ENCODE measurements at regions not wholly inside any gene's neighbourhood (a gene's known extent, or its start where the extent isn't known, plus 50 kb on each side); places are given as distances from the start of the nearest gene placed in this dataset.

DNA sequence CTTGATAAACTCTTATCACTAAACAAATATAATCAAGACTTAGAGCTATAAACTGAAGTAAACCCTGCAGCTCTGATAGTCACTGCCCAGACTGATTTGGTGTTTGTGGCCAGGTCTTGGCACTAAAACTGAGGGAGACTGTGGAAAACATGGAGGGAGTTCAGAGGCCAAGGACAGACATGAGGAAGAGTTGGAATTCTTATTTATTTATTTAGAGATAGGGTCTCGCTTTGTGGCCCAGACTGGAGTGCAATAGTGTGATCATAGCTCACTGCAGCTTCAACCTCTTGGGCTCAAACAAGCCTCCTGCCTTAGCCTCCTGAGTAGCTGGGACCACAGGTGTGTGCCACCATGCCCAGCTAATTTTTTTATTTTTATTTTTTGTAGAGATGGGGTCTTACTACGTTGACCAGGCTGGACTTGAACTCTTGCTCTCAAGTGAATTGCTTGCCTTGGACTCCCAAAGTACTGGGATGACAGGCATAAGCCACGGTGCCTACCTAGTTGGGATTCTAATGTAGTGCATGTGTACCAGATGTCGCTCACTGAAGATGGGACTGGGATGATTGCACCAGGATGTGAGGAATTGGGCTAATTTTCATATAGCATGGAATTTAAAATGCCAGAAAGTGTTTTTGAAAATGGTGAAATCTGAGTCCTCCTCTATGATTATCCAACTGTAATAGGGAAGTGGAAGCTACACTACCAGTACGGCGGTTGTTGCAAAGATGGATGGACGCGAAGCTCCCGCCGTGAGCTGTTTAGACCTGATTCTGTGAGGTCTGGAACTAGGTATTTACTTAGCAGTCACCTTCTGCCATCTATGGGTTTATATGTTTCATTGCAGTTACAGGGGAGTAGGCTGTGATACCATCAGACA lies 52.7 kb upstream of the CTLA4 start:
- H3K9ac ChIP-seq: peak overlapping the region; percentile 21; the same call in 1 of the 2 replicates
- H3K4me3 ChIP-seq: peak overlapping the region; percentile 22; the same call in 1 of the 2 replicates
- H3K9me3 ChIP-seq (ENCODE audit: low read depth): no peaks in the 10 kb centered on the region
- TF ChIP-seq EZH2phosphoT487 (IDR thresholded peaks at IDR 0.05; ENCODE audit: insufficient read depth, low read depth) (no peak), EZH2 (IDR thresholded peaks at IDR 0.05; ENCODE audit: insufficient read depth, poor library complexity, severe bottlenecking) (no peak)
- no peaks in the 10 kb centered on the region for H4K20me1 ChIP-seq (ENCODE audit: insufficient read depth)
- H3K4me1 ChIP-seq (ENCODE audit: insufficient read depth): peaks cover 49% of the 10 kb centered on the region
- in situ Hi-C loops (cut with MboI): loop anchor here (25.0 kb wide), 1 partner anchor 328 kb away; no protein-coding TSS in a partner anchor
- peak overlapping the region; percentile 73 for H2AFZ ChIP-seq
- no peak overlapping the region for H3K27ac ChIP-seq
- H3K36me3 ChIP-seq (ENCODE audit: low read depth): no peaks in the 10 kb centered on the region
- 29% methylated on average over 10 of the region's 10 CpGs for WGBS, 2 experiments (ENCODE audit: low coverage in 1 of 2, low lambda C conversion rate in 2 of 2, missing lambda C conversion rate in 2 of 2)
- H3K9me2 ChIP-seq (ENCODE audit: insufficient read depth): no peaks in the 10 kb centered on the region
- H3F3A ChIP-seq (ENCODE audit: insufficient read depth): peaks cover 32% of the 10 kb centered on the region
- H3K4me2 ChIP-seq (ENCODE audit: unreplicated experiment): peak overlapping the region; percentile 63
- 0 out of 2 replicates have a peak, but pooled peaks cover 9% of the 10 kb centered on the region for H3K79me2 ChIP-seq (ENCODE audit: insufficient read depth)
- H3K27me3 ChIP-seq (replicated peaks; ENCODE audit: insufficient read depth): no peaks in the 10 kb centered on the region
- peak; percentile 92 for DNase-seq

- H3K27me3 ChIP-seq (replicated peaks; ENCODE audit: insufficient read depth): no peaks in the 10 kb centered on the region
- H3K9ac ChIP-seq: peak overlapping the region; percentile 34; the same call in 1 of the 2 replicates
- H3K4me2 ChIP-seq (ENCODE audit: unreplicated experiment): peak overlapping the region; percentile 50
- H3K4me3 ChIP-seq: no peak overlapping the region
- peaks cover 25% of the 10 kb centered on the region for H3F3A ChIP-seq (ENCODE audit: insufficient read depth)
- no peaks in the 10 kb centered on the region for H3K36me3 ChIP-seq (ENCODE audit: low read depth)
- no peak overlapping the region for H3K27ac ChIP-seq
- no peaks in the 10 kb centered on the region for H3K9me3 ChIP-seq (ENCODE audit: low read depth)
- H4K20me1 ChIP-seq (ENCODE audit: insufficient read depth): no peaks in the 10 kb centered on the region
- 2 to 3% methylated on average over 2 of the region's 2 CpGs for WGBS, 2 experiments (ENCODE audit: low coverage in 1 of 2, low lambda C conversion rate in 2 of 2, missing lambda C conversion rate in 2 of 2)
- H2AFZ ChIP-seq: peak overlapping the region; percentile 73
- H3K79me2 ChIP-seq (ENCODE audit: insufficient read depth): 0 out of 2 replicates have a peak, but pooled peaks cover 9% of the 10 kb centered on the region
- in situ Hi-C loops (cut with MboI): loop anchor here (25.0 kb wide), 1 partner anchor 328 kb away; no protein-coding TSS in a partner anchor
- peaks cover 43% of the 10 kb centered on the region for H3K4me1 ChIP-seq (ENCODE audit: insufficient read depth)
- TF ChIP-seq EZH2 (IDR thresholded peaks at IDR 0.05; ENCODE audit: insufficient read depth, poor library complexity, severe bottlenecking) (no peak), EZH2phosphoT487 (IDR thresholded peaks at IDR 0.05; ENCODE audit: insufficient read depth, low read depth) (no peak)
- H3K9me2 ChIP-seq (ENCODE audit: insufficient read depth): no peaks in the 10 kb centered on the region
- no peak for DNase-seq
Observed at GRCh38 chr2:203815541-203815898, 52.1 kb upstream of the CTLA4 start.

- no peaks in the 10 kb centered on the region for H3K36me3 ChIP-seq (ENCODE audit: low read depth)
- no peaks in the 10 kb centered on the region for H3K9me2 ChIP-seq (ENCODE audit: insufficient read depth)
- H3K79me2 ChIP-seq (ENCODE audit: insufficient read depth): 0 out of 2 replicates have a peak, but pooled peaks cover 9% of the 10 kb centered on the region
- no peaks in the 10 kb centered on the region for H4K20me1 ChIP-seq (ENCODE audit: insufficient read depth)
- WGBS, 2 experiments (ENCODE audit: low coverage in 1 of 2, low lambda C conversion rate in 2 of 2, missing lambda C conversion rate in 2 of 2): 82 to 91% methylated on average over 5 of the region's 5 CpGs
- no peaks in the 10 kb centered on the region for H3K27me3 ChIP-seq (replicated peaks; ENCODE audit: insufficient read depth)
- H3K27ac ChIP-seq: no peak overlapping the region
- TF ChIP-seq EZH2phosphoT487 (IDR thresholded peaks at IDR 0.05; ENCODE audit: insufficient read depth, low read depth) (no peak), EZH2 (IDR thresholded peaks at IDR 0.05; ENCODE audit: insufficient read depth, poor library complexity, severe bottlenecking) (no peak)
- H3F3A ChIP-seq (ENCODE audit: insufficient read depth): peaks cover 13% of the 10 kb centered on the region
- H3K9me3 ChIP-seq (ENCODE audit: low read depth): no peaks in the 10 kb centered on the region
- peaks cover 28% of the 10 kb centered on the region for H3K4me1 ChIP-seq (ENCODE audit: insufficient read depth)
- H3K4me3 ChIP-seq: no peak overlapping the region
- in situ Hi-C loops (cut with MboI): loop anchor here (25.0 kb wide), 1 partner anchor 330 kb away; no protein-coding TSS in a partner anchor
- no peak overlapping the region for H3K4me2 ChIP-seq (ENCODE audit: unreplicated experiment)
- no peak overlapping the region for H3K9ac ChIP-seq
- no peak for DNase-seq
- H2AFZ ChIP-seq: no peak overlapping the region
Observed at GRCh38 chr2:203817147-203817546, 50.4 kb upstream of the CTLA4 start.

All from GM23248 (cell line).